HFFc6 (cell line): ENCODE measurements at regions not wholly inside any gene's neighbourhood (a gene's known extent, or its start where the extent isn't known, plus 50 kb on each side); places are given as distances from the start of the nearest gene placed in this dataset.
A peak's percentile ranks its signal among the peaks of the same experiment; 100 is the strongest.

Experiments
- DNase-seq: peaks from one replicate; pipeline ENCODE4 v3.0.0-alpha.2; 2018
- H3K27ac Mint-ChIP-seq: 2 replicates; pipeline ENCODE4 v1.8.0; 2020; ENCODE audit warnings: mild to moderate bottlenecking, mixed read lengths
- H3K27me3 Mint-ChIP-seq: 2 replicates; pipeline ENCODE4 v1.8.0; 2021; ENCODE audit warnings: mild to moderate bottlenecking, moderate library complexity, mixed read lengths; ENCODE audit not compliant: insufficient read depth
- H3K36me3 Mint-ChIP-seq: 2 replicates; pipeline ENCODE4 v1.8.0; 2021; ENCODE audit warnings: low read depth, mixed read lengths
- H3K4me1 Mint-ChIP-seq: 2 replicates; pipeline ENCODE4 v1.8.0; 2020; ENCODE audit warnings: low read depth, mixed read lengths
- H3K4me3 Mint-ChIP-seq: 2 replicates; pipeline ENCODE4 v1.8.0; 2020; ENCODE audit warnings: mild to moderate bottlenecking, moderate library complexity, mixed read lengths
- H3K9me3 Mint-ChIP-seq: 2 replicates; pipeline ENCODE4 v1.8.0; 2020; ENCODE audit warnings: mild to moderate bottlenecking, mixed read lengths
- CTCF ChIP-seq: fragments of 200-600 bp; sonication (generic); IDR thresholded peaks from 2 replicates; pipeline ENCODE4 v1.5.0; 2021; ENCODE audit warnings: antibody characterized with exemption, mild to moderate bottlenecking

- Mint-ChIP-seq H3K4me3 (no peak overlapping the region), H3K4me1 (no peaks in the 10 kb centered on the region), H3K9me3 (peaks cover 53% of the 10 kb centered on the region), H3K27me3 (peaks cover 3% of the 10 kb centered on the region), H3K36me3 (peaks cover 20% of the 10 kb centered on the region), H3K27ac (no peak overlapping the region)
- TF ChIP-seq CTCF, result peak; percentile 50; the same call in 1 of the 2 replicates
- no peak for DNase-seq
Observed at GRCh38 chr11:70944636-70945035, 307.7 kb downstream of the SHANK2 start.

- Mint-ChIP-seq H3K4me3 (no peak overlapping the region), H3K9me3 (peaks cover 49% of the 10 kb centered on the region), H3K36me3 (peaks cover 10% of the 10 kb centered on the region), H3K27ac (no peak overlapping the region), H3K4me1 (no peaks in the 10 kb centered on the region), H3K27me3 (peaks cover 1% of the 10 kb centered on the region; the same call in 1 of the 2 replicates)
- no peak for DNase-seq
- TF ChIP-seq CTCF, result no peak
Observed at GRCh38 chr11:70948398-70948797, 304.0 kb downstream of the SHANK2 start.

GRCh38 chr11:70948855-70949531 lies 303.4 kb downstream of the SHANK2 start:
- peaks cover 49% of the 10 kb centered on the region for H3K9me3 Mint-ChIP-seq
- no peaks in the 10 kb centered on the region for H3K4me1 Mint-ChIP-seq
- peaks cover 1% of the 10 kb centered on the region; the same call in 1 of the 2 replicates for H3K27me3 Mint-ChIP-seq
- H3K27ac Mint-ChIP-seq, result no peak overlapping the region
- no peak for TF ChIP-seq CTCF
- no peak for DNase-seq
- peaks cover 10% of the 10 kb centered on the region for H3K36me3 Mint-ChIP-seq
- H3K4me3 Mint-ChIP-seq, result no peak overlapping the region

DNA sequence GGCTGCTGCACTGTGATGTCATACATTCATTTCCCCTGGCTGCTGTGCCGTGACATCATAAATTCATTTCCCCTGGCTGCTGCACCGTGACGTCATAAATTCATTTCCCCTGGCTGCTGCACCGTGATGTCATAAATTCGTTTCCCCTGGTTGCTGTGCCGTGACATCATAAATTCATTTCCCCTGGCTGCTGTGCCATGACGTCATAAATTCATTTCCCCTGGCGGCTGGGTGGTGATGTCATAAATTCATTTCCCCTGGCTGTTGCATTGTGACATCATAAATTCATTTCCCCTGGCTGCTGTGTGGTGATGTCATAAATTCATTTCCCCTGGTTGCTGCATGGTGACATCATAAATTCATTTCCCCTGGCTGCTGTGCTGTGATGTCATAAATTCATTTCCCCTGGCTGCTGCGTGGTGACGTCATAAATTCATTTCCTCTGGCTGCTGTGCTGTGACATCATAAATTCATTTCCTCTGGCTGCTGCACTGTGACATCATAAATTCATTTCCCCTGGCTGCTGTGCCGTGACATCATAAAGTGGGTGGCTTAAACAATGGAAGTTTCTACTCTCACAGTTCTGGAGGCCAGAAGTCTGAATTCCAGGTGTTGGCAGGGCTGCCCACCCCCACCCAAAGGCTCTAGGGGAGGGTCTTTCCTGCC lies 301.1 kb downstream of the SHANK2 start:
- H3K27me3 Mint-ChIP-seq, result peaks cover 1% of the 10 kb centered on the region; the same call in 1 of the 2 replicates
- peaks cover 10% of the 10 kb centered on the region for H3K36me3 Mint-ChIP-seq
- no peak for DNase-seq
- H3K4me3 Mint-ChIP-seq, result no peak overlapping the region
- no peaks in the 10 kb centered on the region for H3K4me1 Mint-ChIP-seq
- H3K27ac Mint-ChIP-seq, result no peak overlapping the region
- H3K9me3 Mint-ChIP-seq, result peaks cover 51% of the 10 kb centered on the region
- TF ChIP-seq CTCF, result no peak

GRCh38 chr11:70952191-70952590 lies 300.2 kb downstream of the SHANK2 start:
- no peak for TF ChIP-seq CTCF
- Mint-ChIP-seq H3K9me3 (peaks cover 51% of the 10 kb centered on the region), H3K36me3 (peaks cover 10% of the 10 kb centered on the region), H3K4me3 (no peak overlapping the region), H3K4me1 (no peaks in the 10 kb centered on the region), H3K27ac (no peak overlapping the region), H3K27me3 (no peaks in the 10 kb centered on the region; the same call in 1 of the 2 replicates)
- no peak for DNase-seq
